NCI-H1436 (cell line): ENCODE measurements at regions not wholly inside any gene's neighbourhood (a gene's known extent, or its start where the extent isn't known, plus 50 kb on each side); places are given as distances from the start of the nearest gene placed in this dataset.
"Not testable (repeated sequence)": the region's sequence is repeated elsewhere in the genome, so short reads cannot be mapped to it uniquely, and the experiment has no call there.

Experiments
- DNase-seq: peaks from one replicate; lab custom pipeline; 2025; lab: John Stamatoyannopoulos, UW

DNA sequence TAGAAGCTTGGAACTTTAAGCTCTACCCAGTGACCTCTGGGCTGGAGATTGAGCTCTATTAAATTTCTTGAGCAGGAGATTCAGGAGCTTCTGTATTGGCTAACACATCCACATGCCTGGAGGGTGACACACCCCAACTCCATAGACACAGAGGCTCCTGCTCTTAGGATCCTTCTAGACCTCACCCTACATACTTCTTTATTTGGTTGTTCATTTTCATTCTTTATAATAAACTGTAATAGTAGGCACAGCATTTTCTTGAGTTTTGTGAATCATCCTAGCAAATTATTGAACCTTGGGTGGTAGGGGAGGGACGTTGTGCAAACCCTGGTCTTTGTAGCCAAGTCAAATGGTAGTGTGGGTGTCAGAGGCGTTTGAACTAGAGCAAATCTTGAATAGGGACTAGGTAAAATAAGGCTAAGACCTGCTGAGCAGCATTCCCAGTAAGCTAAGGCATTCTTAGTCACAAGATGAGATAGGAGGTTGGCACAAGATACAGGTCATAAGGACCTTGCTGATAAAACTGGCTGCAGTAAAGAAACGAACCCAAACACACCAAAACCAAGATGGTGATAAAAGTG lies 323.8 kb upstream of the GALNT5 start:
- no peak for DNase-seq

- DNase-seq = peak; percentile 40
Observed at GRCh38 chr2:156935616-156936015, 321.9 kb upstream of the GALNT5 start.

GRCh38 chr2:156937430-156937829 lies 320.1 kb upstream of the GALNT5 start:
- DNase-seq = no peak

GRCh38 chr2:156944871-156945270 lies 312.6 kb upstream of the GALNT5 start:
- DNase-seq = no peak

- DNase-seq = no peak
Observed at GRCh38 chr2:156947261-156947660, 310.2 kb upstream of the GALNT5 start.

DNA sequence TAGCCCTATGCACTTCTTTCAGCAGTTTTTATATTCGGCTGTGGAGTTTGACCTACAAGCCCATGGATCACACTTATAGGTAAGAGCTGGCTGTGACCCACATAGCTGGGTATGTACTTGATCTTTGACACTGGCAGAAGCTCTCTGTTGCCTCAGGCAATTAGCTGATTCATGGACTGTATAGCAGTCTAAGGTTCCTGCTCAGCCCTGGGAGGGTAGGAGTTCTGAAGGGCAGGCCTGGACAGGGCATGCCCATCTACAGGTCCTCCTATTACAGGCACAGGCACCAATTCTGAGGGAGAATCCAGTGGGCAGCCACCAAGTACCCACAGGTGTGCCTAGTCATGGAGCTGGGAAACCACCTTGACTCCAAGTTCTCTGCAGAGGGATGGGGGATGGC lies 301.8 kb upstream of the GALNT5 start:
- no peak for DNase-seq

DNA sequence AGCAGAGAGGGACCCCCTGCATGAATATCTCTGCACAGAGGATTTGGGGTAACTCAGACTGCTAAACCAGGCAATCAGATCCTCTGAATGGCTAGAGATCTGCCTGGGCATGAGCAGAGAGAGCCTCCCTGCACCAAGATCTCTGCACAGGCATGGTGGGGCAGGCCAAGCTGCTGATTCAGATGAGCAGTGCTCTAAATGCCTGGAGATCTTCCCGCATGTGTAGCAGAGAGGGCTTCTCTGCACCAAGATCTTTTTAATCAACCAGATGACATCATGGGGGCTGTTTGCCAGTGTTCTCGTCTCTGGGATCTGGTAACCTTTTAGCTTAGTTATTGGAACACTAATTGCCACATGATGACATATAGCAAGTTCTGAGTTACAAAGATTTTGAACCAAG lies 301.3 kb upstream of the GALNT5 start:
- no peak for DNase-seq

DNA sequence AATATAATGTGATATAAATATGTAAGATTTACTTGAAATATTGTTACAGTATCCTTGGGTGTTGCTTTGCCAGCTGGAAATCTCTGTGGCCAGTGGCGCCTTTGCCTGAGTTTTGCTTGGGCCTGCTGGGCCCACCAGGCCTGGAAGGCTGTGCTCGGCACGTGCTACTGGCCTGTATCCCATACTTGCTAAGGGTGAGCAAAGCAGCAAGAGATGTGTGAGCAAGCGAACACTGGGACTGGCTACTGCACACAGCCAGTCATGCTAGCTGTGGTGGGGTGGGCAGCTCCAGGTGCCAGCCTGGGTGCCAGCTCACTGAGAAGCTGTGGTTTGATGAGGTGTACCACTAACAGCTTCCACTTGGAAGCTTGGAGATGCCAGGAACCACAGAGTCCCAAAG lies 299.1 kb upstream of the GALNT5 start:
- no peak for DNase-seq

DNA sequence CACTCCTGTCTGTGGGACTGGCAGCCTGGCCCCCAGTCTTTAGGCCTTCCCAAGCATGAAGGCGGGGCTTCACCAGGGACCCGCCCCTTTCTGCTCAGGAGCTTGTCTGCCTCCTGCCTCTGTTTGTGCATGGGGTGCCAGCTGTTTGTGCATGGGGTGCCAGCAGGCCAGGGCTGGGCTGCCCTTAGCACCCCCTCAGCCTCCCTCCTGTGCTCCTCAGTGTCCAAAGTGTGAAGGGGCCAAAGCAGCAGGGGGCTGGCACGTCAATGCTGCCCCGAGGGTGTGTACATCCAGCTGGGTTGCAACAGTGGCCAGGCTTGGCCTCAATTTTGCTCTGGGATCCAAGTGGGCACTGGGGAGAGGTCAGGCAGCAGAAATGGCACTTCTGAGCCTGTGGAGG lies 298.0 kb upstream of the GALNT5 start:
- no peak for DNase-seq

GRCh38 chr2:156982615-156983014 lies 274.9 kb upstream of the GALNT5 start:
- no peak for DNase-seq

DNA sequence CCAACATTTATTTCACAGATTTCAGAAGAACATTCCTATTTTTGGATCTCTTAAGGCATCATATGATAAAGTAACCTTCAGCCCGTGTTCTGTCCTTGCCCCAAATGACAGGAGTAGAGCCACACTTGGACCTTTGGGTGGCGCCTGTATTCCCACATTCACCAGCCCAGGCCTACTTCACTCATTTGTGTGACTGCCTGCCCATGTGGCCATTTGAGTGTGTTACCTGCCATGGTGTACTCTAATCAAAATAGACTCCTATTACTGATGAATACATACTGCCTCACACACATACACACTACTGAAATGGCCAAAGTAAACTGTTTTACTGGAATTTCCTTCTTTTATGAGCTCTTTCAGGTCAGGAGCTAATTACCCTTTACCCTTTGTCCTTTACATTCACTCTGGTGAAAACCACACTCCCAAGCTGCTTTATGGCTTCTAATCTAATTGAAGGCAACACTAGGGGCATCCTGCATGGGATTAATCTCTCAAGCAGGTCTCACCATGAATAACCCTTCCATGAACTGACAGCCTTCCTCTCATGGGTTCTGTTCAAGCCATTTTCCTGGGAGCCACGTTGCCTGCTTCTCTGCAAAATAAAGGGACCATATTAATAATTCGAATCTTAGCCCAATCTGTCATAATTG lies 271.0 kb upstream of the GALNT5 start:
- DNase-seq = no peak

DNA sequence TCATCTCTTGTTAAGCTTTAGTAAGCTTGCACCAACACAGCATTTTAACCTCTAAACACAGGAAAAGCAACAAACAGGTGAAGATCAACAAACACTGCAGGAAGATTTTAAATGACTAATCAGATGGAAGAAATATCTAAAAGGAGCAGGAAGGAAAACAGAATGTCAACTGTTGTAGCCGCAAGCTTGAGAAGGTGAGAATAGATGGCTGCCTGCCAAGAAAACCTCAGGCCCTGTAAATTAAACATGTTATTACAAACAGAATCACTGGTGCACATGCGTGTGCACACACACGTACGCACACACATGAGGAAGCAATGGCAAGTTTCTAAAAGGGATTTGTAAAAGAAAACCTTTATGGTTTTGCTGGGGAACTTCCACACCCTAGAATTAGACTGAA lies 257.8 kb upstream of the GALNT5 start:
- no peak for DNase-seq

DNA sequence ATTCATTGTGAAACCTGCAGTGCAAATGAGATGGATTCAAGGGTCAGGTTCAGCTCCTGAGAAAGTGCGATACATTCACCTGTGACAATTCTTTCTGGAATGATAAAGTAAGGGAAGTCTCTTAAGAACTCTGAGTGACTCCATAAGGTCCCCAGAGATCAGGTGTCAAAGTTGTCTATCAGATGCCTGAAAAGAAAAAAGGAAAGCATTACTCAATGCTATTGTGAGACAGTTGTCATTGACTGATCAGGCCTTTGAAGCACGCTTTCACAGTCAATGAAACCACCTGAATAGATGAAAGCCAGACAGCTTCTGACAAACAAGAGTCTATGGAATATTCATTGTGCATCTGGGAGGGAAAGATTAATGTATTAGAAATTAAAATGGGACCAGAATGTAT lies 252.7 kb upstream of the GALNT5 start:
- no peak for DNase-seq

DNA sequence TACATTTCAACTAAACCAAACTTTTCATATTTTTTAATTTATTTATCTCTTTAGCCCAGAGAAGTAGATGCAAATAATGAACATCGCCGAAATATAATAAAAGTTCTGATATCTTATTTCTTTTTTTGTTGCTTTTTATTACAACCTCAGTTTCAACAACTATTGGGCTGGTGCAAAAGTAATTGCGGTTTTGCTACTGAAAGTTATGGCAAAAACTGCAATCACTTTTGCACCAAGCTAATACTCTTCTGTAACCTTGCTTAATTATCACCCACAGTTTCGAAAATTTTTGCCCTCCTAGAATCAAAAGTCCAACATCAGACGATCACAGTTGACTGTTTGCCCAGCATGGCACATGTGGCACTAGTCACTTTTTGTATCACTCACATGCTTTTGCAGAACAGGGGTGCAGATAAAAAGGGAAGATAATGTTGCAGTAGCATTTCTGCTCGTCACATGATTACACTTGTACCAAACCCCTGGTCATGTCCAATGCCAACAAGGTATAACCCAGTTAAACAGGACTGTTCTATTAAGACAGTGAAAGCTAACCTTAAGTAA lies 242.4 kb upstream of the GALNT5 start:
- no peak for DNase-seq

DNA sequence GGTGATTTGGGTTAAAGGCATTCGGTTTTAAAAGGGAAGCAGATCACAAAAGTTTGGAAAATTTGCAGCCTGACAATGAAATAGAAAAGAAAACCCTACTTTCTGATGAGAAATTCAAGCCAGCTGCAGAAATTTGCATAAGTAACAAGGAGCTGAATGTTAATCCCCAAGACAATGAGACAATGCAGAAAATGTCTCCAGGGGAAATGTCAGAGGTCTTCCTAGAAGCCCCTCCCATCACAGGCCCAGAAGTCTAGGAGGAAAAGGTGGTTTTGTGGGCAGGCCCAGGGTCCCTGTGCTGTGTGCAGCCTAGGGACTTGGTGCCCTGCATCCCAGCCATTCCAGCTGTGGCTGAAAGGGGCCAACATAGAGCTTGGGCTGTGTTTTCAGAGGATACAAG lies 234.2 kb upstream of the GALNT5 start:
- DNase-seq = not testable (repeated sequence)

DNA sequence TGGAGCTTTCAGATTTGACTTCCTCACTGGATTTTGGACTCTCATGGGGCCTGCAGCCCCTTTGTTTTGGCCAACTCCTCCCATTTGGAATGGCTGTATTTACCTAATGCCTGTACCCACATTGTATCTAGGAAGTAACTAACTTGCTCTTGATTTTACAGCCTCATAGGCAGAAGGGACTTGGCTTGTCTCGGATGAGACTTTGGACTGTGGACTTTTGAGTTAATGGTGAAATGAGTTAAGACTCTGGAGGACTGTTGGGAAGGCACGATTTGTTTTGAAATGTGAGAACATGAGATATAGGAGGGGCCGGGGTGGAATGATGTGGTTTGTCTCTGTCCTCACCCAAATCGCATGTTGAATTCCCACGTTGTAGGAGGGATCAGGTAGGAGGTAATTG lies 233.4 kb upstream of the GALNT5 start:
- DNase-seq = no peak

- DNase-seq = no peak
Observed at GRCh38 chr2:157032017-157032416, 225.5 kb upstream of the GALNT5 start.

GRCh38 chr2:157036726-157037125 lies 220.8 kb upstream of the GALNT5 start:
- DNase-seq = no peak

GRCh38 chr2:157043786-157044185 lies 213.7 kb upstream of the GALNT5 start:
- DNase-seq = no peak

DNA sequence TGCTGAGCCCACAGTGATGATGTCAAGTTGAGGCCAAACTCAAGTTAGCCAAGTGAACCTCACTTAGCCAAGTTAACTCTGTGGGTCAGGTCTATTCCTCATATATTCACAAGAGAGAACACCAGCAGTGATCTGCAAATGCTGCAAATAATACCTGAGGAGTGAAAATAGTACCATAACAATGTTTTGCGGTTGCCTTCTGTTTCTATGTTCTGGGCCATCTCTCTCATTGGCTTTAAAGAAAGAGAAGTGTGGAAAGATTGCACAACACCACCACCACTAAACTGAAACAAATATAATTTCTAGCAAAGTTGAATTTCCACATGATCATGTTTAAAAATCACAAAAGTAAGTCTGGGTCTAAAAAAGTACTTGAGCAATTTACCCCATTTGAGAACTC lies 211.1 kb upstream of the GALNT5 start:
- no peak for DNase-seq

GRCh38 chr2:157052685-157053224 lies 204.8 kb upstream of the GALNT5 start:
- no peak for DNase-seq

- DNase-seq = no peak
Observed at GRCh38 chr2:157053876-157054275, 203.6 kb upstream of the GALNT5 start.

DNA sequence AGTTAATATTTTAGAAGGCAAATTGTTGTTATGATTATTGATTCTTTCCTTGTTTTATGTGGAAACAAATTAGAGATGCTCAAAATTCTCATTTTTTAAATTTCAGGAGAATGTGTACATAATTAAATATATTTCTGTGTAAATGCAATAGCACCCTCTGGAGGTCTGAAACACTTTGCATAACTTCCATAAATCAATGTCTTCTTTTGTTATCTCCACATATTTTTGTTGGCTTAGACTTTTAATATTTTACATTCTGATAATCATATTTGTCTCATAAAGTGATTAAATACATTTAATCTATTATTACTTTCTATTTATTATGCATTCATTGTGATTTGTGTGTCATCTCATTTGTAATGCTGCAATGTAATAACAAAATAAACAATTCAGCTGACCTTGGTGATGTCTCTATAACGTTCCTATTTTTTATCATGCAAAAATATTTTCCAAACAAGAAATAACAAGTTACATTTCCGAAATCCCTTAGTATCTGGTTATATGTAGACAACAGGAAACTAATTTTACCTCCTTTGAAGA lies 201.8 kb upstream of the GALNT5 start:
- peak; percentile 27 for DNase-seq
